ENCODE measurements at regions not wholly inside any gene's neighbourhood (a gene's known extent, or its start where the extent isn't known, plus 50 kb on each side); places are given as distances from the start of the nearest gene placed in this dataset.
"Not testable (repeated sequence)": the region's sequence is repeated elsewhere in the genome, so short reads cannot be mapped to it uniquely, and the experiment has no call there.

- DNase-seq: no peak
Observed at GRCh38 chr18:1436199-1436598, 531.5 kb downstream of the ADCYAP1 start.

- no peak for DNase-seq
Observed at GRCh38 chr18:1438458-1438910, 533.8 kb downstream of the ADCYAP1 start.

DNA sequence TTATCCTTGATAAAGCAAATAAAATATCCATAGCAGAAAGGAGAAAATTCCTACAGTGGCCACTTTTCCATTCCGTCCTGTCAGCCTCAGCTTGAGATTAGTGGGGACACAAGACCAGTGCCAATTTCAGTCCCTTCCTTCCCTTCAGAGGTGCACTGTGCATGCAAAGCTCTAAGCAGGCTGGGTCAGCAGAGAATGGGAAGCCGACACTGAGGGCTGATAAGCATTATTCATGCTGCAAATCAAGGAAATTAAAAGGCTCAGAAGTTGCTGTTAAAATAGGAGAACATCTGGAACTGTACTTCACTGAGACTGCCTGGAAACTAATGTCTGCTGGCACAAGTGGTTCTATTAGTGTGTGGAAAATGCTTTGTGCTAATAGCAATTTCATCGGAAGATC lies 534.3 kb downstream of the ADCYAP1 start:
- no peak for DNase-seq

DNA sequence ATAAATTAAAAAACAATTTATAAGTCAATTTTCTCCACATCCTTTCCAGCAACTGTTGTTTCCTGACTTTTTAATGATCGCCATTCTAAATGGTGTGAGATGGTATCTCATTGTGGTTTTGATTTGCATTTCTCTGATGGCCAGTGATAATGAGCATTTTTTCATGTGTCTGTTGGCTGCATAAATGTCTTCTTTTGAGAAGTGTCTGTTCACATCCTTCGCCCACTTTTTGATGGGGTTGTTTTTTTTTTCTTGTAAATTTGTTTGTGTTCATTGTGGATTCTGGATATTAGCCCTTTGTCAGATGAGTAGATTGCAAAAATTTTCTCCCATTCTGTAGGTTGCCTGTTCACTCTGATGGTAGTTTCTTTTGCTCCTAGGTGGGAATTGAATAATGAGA lies 539.4 kb downstream of the ADCYAP1 start:
- not testable (repeated sequence) for DNase-seq

DNA sequence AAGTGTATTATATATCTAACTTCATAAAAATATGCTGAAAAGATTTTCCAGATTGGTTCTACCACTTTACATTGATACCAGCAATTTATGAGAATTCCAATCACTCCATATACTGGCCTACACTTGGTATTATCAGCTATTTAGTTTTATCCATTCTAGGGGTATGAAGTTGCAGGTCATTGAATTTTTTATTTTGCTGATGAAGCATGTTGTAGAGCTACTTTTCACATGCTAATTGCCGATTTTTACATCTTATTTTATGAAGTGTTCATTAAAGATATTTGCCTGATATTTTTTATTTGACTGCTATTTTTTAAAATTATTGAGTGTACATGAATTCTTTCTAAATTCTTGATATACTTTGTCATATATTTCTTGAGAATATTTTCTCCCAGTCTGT lies 542.1 kb downstream of the ADCYAP1 start:
- no peak for DNase-seq

- DNase-seq: no peak
Observed at GRCh38 chr18:1452821-1453220, 548.1 kb downstream of the ADCYAP1 start.

DNA sequence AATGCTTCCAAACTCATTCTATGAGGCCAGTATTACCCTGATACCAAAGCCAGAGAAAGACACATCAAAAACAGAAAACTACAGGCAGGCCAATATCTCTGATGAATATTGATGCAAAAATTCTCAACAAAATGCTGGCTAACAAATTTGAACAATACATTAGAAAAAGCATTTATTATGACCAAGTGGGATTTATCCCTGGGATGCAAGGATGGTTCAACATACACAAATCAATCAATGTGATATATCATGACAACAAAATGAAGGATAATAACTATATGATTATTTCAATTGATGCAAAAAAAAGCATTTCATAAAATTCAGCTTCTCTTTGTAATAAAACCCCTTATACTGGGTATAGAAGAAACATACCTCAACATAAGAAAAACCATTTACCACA lies 550.9 kb downstream of the ADCYAP1 start:
- DNase-seq: no peak

DNA sequence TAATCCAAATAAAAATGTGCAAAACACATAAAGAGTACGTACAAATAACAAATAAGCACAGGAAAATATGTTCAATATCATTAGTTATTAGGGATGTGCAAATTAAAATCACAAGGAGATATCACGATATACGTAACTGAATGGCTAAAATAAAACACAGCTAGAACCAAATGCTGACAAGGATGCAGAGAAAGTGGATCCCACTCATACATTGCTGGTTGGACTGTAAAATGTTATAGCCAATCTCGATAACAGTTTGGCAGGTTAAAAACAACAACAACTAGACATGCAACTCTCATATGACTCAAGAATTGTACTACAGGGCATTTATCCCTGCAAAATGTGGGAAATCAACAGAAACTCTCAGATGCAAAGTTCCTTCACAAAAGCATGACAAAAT lies 553.9 kb downstream of the ADCYAP1 start:
- no peak for DNase-seq

DNA sequence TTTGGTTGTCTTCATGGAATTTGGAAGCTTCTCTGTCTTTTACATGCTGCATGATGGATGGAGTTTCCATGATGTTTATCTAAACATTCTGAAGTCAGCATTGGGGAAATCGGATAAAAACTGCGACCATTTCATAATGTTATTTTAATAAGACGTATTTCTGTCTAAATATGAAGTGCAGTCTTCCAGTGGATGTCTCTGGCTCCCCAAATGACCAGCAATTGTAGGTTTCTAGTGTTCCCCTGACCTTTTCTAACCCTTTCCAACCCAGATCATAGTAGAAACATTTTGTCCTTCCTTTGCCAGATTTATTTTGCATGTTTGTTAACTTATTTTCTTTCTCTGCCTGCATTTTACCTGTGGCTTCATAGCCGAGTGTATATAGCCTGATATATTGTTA lies 559.3 kb downstream of the ADCYAP1 start:
- no peak for DNase-seq

- DNase-seq: no peak
Observed at GRCh38 chr18:1464444-1465217, 560.0 kb downstream of the ADCYAP1 start.

- DNase-seq: no peak
Observed at GRCh38 chr18:1466035-1466434, 561.4 kb downstream of the ADCYAP1 start.

DNA sequence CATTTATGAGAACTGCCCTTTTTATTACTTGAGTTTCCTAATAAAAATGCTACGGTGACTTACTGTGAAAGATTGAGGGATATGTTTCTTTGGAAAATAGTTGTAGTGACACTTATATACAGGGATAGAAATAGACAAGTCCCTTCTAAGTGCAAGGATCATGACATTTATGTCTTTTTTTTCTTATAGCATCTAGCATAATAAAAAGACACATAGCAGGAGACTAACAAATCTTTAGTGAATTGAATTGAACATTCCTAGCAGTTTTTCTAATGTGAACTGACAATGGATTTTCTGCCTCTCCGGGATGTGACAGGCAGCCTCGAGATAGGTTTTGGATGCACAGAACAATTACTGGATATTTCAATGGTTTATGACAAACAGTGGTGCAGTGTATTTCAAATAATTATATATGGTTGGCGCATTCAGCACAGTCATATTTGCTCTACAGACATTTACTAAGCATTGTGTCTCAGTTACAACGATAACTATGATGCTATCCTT lies 562.8 kb downstream of the ADCYAP1 start:
- no peak for DNase-seq

DNA sequence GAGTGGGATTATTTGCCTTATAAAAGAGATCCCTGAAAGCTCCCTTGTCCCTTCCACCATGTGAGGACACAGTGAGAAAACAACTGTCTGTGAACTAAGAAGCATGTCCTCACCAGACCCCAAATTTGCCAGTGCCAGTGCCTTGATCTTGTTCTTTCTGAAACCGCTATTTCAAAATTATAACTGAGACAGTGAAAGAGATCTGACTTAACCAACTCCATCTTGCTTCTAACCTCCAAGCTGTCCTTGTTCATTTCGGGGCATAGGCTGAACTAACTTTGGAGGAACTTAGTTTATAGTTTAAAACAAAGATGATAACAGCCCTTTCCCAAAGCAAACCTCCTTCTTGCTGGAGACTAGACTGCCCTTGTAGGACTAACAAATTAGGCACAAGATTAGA lies 563.9 kb downstream of the ADCYAP1 start:
- no peak for DNase-seq

GRCh38 chr18:1475867-1476266 lies 571.2 kb downstream of the ADCYAP1 start:
- DNase-seq: no peak

GRCh38 chr18:1480309-1480708 lies 575.6 kb downstream of the ADCYAP1 start:
- no peak for DNase-seq

GRCh38 chr18:1481577-1481976 lies 576.9 kb downstream of the ADCYAP1 start:
- DNase-seq: no peak

DNA sequence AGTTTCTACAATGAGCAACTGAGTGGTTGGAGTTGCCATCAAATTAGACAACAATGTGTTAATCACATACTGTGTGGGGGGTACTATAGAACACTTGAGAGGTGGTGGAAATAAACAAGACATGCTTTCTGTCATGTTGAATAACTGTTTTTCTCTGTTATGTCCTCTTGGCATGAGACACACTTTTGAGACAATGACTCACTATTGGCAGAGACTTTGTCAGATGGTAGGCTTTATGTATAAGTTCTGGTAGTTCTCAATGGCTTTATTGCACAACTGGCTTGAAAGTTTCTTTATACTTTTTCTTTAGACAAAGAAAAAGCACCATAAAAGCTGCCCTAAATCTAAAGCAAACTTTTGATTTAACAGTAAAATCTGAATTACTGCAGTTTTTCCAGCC lies 578.7 kb downstream of the ADCYAP1 start:
- no peak for DNase-seq

GRCh38 chr18:1487457-1487856 lies 582.8 kb downstream of the ADCYAP1 start:
- no peak for DNase-seq

GRCh38 chr18:1488394-1488793 lies 583.7 kb downstream of the ADCYAP1 start:
- DNase-seq: no peak

GRCh38 chr18:1488957-1489356 lies 584.3 kb downstream of the ADCYAP1 start:
- no peak for DNase-seq

- DNase-seq: no peak
Observed at GRCh38 chr18:1495387-1495786, 590.7 kb downstream of the ADCYAP1 start.

DNA sequence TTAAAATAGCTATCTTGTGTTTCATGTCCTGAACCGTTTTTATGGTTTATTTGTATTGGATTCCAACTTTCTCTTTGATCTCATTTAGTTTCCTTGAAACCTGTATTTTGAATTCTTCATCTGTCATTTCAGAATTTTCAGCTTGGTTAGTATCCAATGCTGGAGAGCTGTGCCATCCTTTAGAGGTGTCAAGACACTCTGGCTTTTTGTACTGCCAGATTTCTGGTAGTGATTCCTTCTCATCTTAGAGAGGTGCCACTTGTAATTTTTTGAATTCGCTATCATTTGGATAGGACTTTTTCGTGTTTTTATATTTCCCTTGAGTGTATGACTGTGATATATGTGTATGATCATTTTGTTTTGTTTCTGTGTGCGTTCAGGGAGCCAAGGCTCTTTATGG lies 591.4 kb downstream of the ADCYAP1 start:
- DNase-seq: no peak

- DNase-seq: no peak
Observed at GRCh38 chr18:1498216-1498615, 593.5 kb downstream of the ADCYAP1 start.

GRCh38 chr18:1499265-1499664 lies 594.6 kb downstream of the ADCYAP1 start:
- no peak for DNase-seq

DNA sequence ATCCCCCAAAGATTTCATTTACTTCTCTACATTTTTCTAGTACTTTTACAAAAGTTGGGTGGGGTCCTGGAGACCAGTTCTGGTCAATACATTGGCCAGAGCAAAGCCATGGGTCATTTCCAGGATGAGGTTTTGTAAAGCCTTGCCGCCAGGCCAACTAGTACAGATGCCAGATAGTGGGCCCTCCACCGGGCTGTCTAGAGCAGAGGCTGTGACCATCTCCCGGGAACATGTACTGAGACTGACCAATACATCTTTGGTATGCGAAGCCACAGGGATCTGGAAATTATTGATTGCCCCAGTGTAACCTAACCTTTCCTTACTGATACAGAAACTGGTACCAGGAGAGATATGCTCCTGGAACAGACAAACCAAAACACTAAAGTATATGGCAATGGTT lies 599.2 kb downstream of the ADCYAP1 start:
- DNase-seq: no peak
